Activated B cell treated with CpG ODN at 0.5 μM for 24 hours (primary cell): ENCODE measurements at regions not wholly inside any gene's neighbourhood (a gene's known extent, or its start where the extent isn't known, plus 50 kb on each side); places are given as distances from the start of the nearest gene placed in this dataset.

Experiments
- ATAC-seq: fragments of 200-7000 bp; cut with Tn5 transposase; one replicate; pipeline ENCODE4 v1.10.0; 2021; ENCODE audit warnings: low read depth, mild to moderate bottlenecking, moderate library complexity
- CTCF ChIA-PET: fragments of 350-600 bp; sonication (Branson Sonifier 250); formaldehyde crosslinking; loops from one replicate; lab custom pipeline; 2021; ENCODE audit warnings: antibody characterized with exemption; lab: Charles Lee
- POLR2A ChIA-PET: fragments of 350-600 bp; sonication (Branson Sonifier 250); formaldehyde crosslinking; loops from one replicate; lab custom pipeline; 2021; ENCODE audit warnings: antibody characterized with exemption; lab: Charles Lee
- DNase-seq: peaks from one replicate; pipeline ENCODE4 v3.0.0; 2022
- H3K27ac Mint-ChIP-seq: one replicate; pipeline ENCODE4 v1.8.0; 2020; ENCODE audit warnings: mixed read lengths
- H3K27me3 Mint-ChIP-seq: one replicate; pipeline ENCODE4 v1.8.0; 2021; ENCODE audit warnings: mixed read lengths
- H3K36me3 Mint-ChIP-seq: one replicate; pipeline ENCODE4 v1.8.0; 2021; ENCODE audit warnings: low read depth, mixed read lengths
- H3K4me1 Mint-ChIP-seq: one replicate; pipeline ENCODE4 v1.8.0; 2021; ENCODE audit warnings: mixed read lengths
- H3K4me3 Mint-ChIP-seq: one replicate; pipeline ENCODE4 v1.8.0; 2020; ENCODE audit warnings: mild to moderate bottlenecking, mixed read lengths
- H3K9me3 Mint-ChIP-seq: one replicate; pipeline ENCODE4 v1.8.0; 2020; ENCODE audit warnings: mixed read lengths
- CTCF ChIP-seq: fragments of 200-600 bp; IDR thresholded peaks from one replicate; pipeline ENCODE4 v1.8.0; 2022; ENCODE audit warnings: antibody characterized with exemption, mild to moderate bottlenecking
- intact Hi-C: fragments of 100-400 bp; cut with micrococcal nuclease; formaldehyde crosslinking; loops from one replicate; pipeline ENCODE4 v1.15.1; 2024

DNA sequence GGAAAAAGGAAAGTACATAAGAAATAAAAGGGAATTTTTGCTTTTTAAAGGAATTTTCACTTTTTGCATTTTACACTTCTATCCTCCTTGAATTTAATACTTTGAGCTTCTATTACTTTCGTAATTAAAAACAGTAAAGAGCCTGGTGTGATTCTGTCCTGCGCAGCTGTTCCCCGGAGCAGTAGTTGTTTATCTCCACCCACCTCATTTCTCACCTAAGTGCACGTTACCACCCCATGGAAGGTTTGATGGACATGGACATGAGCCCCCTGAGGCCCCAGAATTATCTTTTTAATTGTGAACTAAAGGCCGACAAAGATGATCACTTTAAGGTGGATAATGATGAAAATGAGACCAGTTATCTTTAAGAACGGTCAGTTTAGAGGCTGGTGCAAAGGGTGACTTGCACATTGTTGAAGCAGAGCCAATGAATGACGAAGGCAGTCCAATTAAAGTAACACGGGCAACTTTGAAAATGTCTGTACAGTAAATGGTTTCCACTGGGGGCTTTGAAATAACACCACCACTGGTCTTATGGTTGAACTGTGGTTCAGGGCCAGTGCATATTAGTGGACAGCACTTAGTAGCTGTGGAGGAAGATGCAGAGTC lies 52.1 kb upstream of the TEX13D start:
- Mint-ChIP-seq H3K27me3 (no peaks in the 10 kb centered on the region), H3K27ac (no peak overlapping the region), H3K4me3 (no peak overlapping the region), H3K36me3 (no peaks in the 10 kb centered on the region), H3K4me1 (no peaks in the 10 kb centered on the region), H3K9me3 (no peaks in the 10 kb centered on the region)
- TF ChIP-seq CTCF = no peak
- DNase-seq = no peak
- ChIA-PET CTCF (no interaction called here), POLR2A (no interaction called here)
- intact Hi-C loops = no loop called here
- no peak for ATAC-seq

- H3K36me3 Mint-ChIP-seq = no peaks in the 10 kb centered on the region
- H3K9me3 Mint-ChIP-seq = no peaks in the 10 kb centered on the region
- ChIA-PET POLR2A (no interaction called here), CTCF (no interaction called here)
- no peak for ATAC-seq
- H3K4me3 Mint-ChIP-seq = no peak overlapping the region
- no peaks in the 10 kb centered on the region for H3K27me3 Mint-ChIP-seq
- H3K4me1 Mint-ChIP-seq = no peaks in the 10 kb centered on the region
- intact Hi-C loops = no loop called here
- DNase-seq = no peak
- TF ChIP-seq CTCF = no peak
- no peak overlapping the region for H3K27ac Mint-ChIP-seq
These were observed 49.9 kb upstream of the TEX13D start for GRCh38 chrX:124282580-124282979.
